Tibial nerve (tissue), 4 donors: ENCODE measurements at regions not wholly inside any gene's neighbourhood (a gene's known extent, or its start where the extent isn't known, plus 50 kb on each side); places are given as distances from the start of the nearest gene placed in this dataset.

Experiments
- EP300 ChIP-seq, 2 donors: sonication (generic); formaldehyde crosslinking; IDR thresholded peaks; one replicate each; pipeline ENCODE4 v1.6.1; 2017; ENCODE audit warnings: antibody characterized with exemption in 2 of 2, mild to moderate bottlenecking in 1 of 2
- POLR2A ChIP-seq, 2 donors: fragments of 450-650 bp; IDR thresholded peaks; one replicate each; pipeline ENCODE4 v1.6.1; 2017; ENCODE audit warnings: antibody characterized with exemption in 2 of 2, mild to moderate bottlenecking in 2 of 2, moderate library complexity in 2 of 2
- TF ChIP-seq, protein P1 (sequence below), 5 experiments: fragments of 200-600 bp in 3 of 5; fragments of 450-650 bp in 2 of 5; sonication (generic) in 3 of 5; IDR thresholded peaks; one replicate each; pipeline ENCODE4 v1.5.1; 2016 to 2019; ENCODE audit warnings: antibody characterized with exemption in 5 of 5, mild to moderate bottlenecking in 3 of 5, moderate library complexity in 2 of 5

- no peak for TF ChIP-seq EP300 (IDR thresholded peaks at IDR 0.05)
- TF ChIP-seq, protein P1, sequence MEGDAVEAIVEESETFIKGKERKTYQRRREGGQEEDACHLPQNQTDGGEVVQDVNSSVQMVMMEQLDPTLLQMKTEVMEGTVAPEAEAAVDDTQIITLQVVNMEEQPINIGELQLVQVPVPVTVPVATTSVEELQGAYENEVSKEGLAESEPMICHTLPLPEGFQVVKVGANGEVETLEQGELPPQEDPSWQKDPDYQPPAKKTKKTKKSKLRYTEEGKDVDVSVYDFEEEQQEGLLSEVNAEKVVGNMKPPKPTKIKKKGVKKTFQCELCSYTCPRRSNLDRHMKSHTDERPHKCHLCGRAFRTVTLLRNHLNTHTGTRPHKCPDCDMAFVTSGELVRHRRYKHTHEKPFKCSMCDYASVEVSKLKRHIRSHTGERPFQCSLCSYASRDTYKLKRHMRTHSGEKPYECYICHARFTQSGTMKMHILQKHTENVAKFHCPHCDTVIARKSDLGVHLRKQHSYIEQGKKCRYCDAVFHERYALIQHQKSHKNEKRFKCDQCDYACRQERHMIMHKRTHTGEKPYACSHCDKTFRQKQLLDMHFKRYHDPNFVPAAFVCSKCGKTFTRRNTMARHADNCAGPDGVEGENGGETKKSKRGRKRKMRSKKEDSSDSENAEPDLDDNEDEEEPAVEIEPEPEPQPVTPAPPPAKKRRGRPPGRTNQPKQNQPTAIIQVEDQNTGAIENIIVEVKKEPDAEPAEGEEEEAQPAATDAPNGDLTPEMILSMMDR (IDR thresholded peaks at IDR 0.05): no peak
- TF ChIP-seq POLR2A (IDR thresholded peaks at IDR 0.05): no peak
Measured at GRCh38 chr11:104490182-104490581, 326.2 kb upstream of the PDGFD start.
